ENCODE measurements at regions not wholly inside any gene's neighbourhood (a gene's known extent, or its start where the extent isn't known, plus 50 kb on each side); places are given as distances from the start of the nearest gene placed in this dataset.

- CTCF ChIA-PET, result no interaction called here
- no peak for DNase-seq (ENCODE audit: low read depth, low spot score)
- H3K4me3 ChIP-seq (ENCODE audit: low read depth, low read length), result no peak overlapping the region
- no peak for TF ChIP-seq CTCF (IDR thresholded peaks at IDR 0.05; ENCODE audit: insufficient read depth, low read length, missing control alignments)
- POLR2A ChIA-PET, result no interaction called here
Observed at GRCh38 chr5:61916621-61917620, 389.1 kb upstream of the KIF2A start.

- ChIA-PET POLR2A (no interaction called here), CTCF (no interaction called here)
- DNase-seq (ENCODE audit: low read depth, low spot score), result no peak
- no peak for TF ChIP-seq CTCF (IDR thresholded peaks at IDR 0.05; ENCODE audit: insufficient read depth, low read length, missing control alignments)
- no peak overlapping the region for H3K4me3 ChIP-seq (ENCODE audit: low read depth, low read length)
Observed at GRCh38 chr5:61918611-61919010, 387.4 kb upstream of the KIF2A start.

- no peak for TF ChIP-seq CTCF (IDR thresholded peaks at IDR 0.05; ENCODE audit: insufficient read depth, low read length, missing control alignments)
- no peak overlapping the region for H3K4me3 ChIP-seq (ENCODE audit: low read depth, low read length)
- ChIA-PET CTCF (no interaction called here), POLR2A (no interaction called here)
- DNase-seq (ENCODE audit: low read depth, low spot score), result no peak
Observed at GRCh38 chr5:61919920-61920319, 386.1 kb upstream of the KIF2A start.

- TF ChIP-seq CTCF (IDR thresholded peaks at IDR 0.05; ENCODE audit: insufficient read depth, low read length, missing control alignments), result no peak
- no peak for DNase-seq (ENCODE audit: low read depth, low spot score)
- ChIA-PET POLR2A (no interaction called here), CTCF (no interaction called here)
- no peak overlapping the region for H3K4me3 ChIP-seq (ENCODE audit: low read depth, low read length)
Observed at GRCh38 chr5:61924251-61924650, 381.8 kb upstream of the KIF2A start.

GRCh38 chr5:61926911-61927310 is 379.1 kb upstream of the KIF2A start:
- H3K4me3 ChIP-seq (ENCODE audit: low read depth, low read length), result no peak overlapping the region
- DNase-seq (ENCODE audit: low read depth, low spot score), result no peak
- ChIA-PET POLR2A (no interaction called here), CTCF (no interaction called here)
- TF ChIP-seq CTCF (IDR thresholded peaks at IDR 0.05; ENCODE audit: insufficient read depth, low read length, missing control alignments), result no peak

GRCh38 chr5:61931236-61931635 is 374.8 kb upstream of the KIF2A start:
- ChIA-PET CTCF (no interaction called here), POLR2A (no interaction called here)
- TF ChIP-seq CTCF (IDR thresholded peaks at IDR 0.05; ENCODE audit: insufficient read depth, low read length, missing control alignments), result no peak

More at GRCh38 chr5:61931236-61931635, 374.8 kb upstream of the KIF2A start:
- DNase-seq (ENCODE audit: low read depth, low spot score), result no peak
- H3K4me3 ChIP-seq (ENCODE audit: low read depth, low read length), result no peak overlapping the region
